K562 (cell line): ENCODE measurements at regions not wholly inside any gene's neighbourhood (a gene's known extent, or its start where the extent isn't known, plus 50 kb on each side); places are given as distances from the start of the nearest gene placed in this dataset.
A peak's percentile ranks its signal among the peaks of the same experiment; 100 is the strongest.

Experiments used
- ATAC-seq: fragments of 200-7000 bp; cut with Tn5 transposase; 3 replicates; pipeline ENCODE4 v1.9.1; 2020; ENCODE audit warnings: moderate library complexity
- BruUV-seq: library from RNA; stranded (reverse); fragments of 400-500 nt; replicated peaks from 2 replicates; lab custom pipeline; 2021; lab: Mats Ljungman, UMichigan
- CTCF ChIA-PET: fragments of 300-600 bp; formaldehyde crosslinking; extraction: SDS; loops from one replicate; lab custom pipeline; 2021; ENCODE audit warnings: low intra/inter-chr PET ratio; lab: Yijun Ruan, JAX
- POLR2A ChIA-PET: fragments of 300-600, 350-650 bp; sonication (Branson Sonifier 250); formaldehyde crosslinking; extraction: SDS; loops from one replicate; lab custom pipeline; 2021; ENCODE audit warnings: antibody characterized with exemption, inconsistent platforms; lab: Yijun Ruan, JAX
- DNase-seq, 4 experiments: peaks; one replicate each; pipeline versions ENCODE4 v3.0.0 to v3.0.0-alpha.2; 2011 to 2018; ENCODE audit warnings: low spot score in 3 of 4, mixed read lengths in 3 of 4; ENCODE audit errors: extremely low read depth in 1 of 4
- FAIRE-seq: peaks from 2 replicates; lab custom pipeline; 2011; peaks lifted over from hg19 to GRCh38; lab: Jason Lieb, UNC
- H2AFZ ChIP-seq: 2 replicates; pipeline ENCODE4 v1.6.0; 2011; ENCODE audit warnings: low read depth, low read length, control low read depth, inconsistent platforms
- H3K27ac ChIP-seq: fragments of 200-600 bp; 3 replicates; pipeline ENCODE4 v1.8.0; 2011; ENCODE audit warnings: low read depth, mild to moderate bottlenecking, control low read depth, inconsistent platforms, low read length, moderate library complexity, mixed read lengths; ENCODE audit errors: extremely low read depth
- H3K27me3 ChIP-seq, 2 experiments: fragments of 300-600 bp in 1 of 2; 2 replicates in 1 of 2; 3 replicates in 1 of 2; pipeline versions ENCODE4 v1.6.0 to v1.8.0; 2011; ENCODE audit warnings: inconsistent platforms in 2 of 2, low read length in 2 of 2, mild to moderate bottlenecking in 1 of 2, mixed read lengths in 1 of 2, moderate library complexity in 1 of 2; ENCODE audit not compliant: control insufficient read depth in 2 of 2, insufficient read depth in 2 of 2
- H3K36me3 ChIP-seq: fragments of 300-600 bp; 3 replicates; pipeline ENCODE4 v1.8.0; 2011; ENCODE audit warnings: mild to moderate bottlenecking, low read length, inconsistent platforms; ENCODE audit not compliant: control insufficient read depth, insufficient read depth
- H3K4me1 ChIP-seq, 2 experiments: fragments of 200-600 bp in 1 of 2; replicated peaks in 1 of 2; 2 replicates in 1 of 2; 3 replicates in 1 of 2; pipeline versions ENCODE4 v1.5.1 to v1.8.0; 2011; ENCODE audit warnings: inconsistent platforms in 2 of 2, low read length in 2 of 2, mild to moderate bottlenecking in 1 of 2, mixed read lengths in 1 of 2, moderate library complexity in 1 of 2; ENCODE audit not compliant: control insufficient read depth in 2 of 2, insufficient read depth in 2 of 2
- H3K4me2 ChIP-seq: 2 replicates; pipeline ENCODE4 v1.6.1; 2011; ENCODE audit warnings: low read length, control low read depth, inconsistent platforms, mixed read lengths; ENCODE audit not compliant: insufficient read depth
- H3K4me3 ChIP-seq: fragments of 200-600 bp; sonication (generic), shearing (Covaris generic); 2 replicates; pipeline ENCODE4 v1.5.1; 2016; ENCODE audit warnings: control low read depth, inconsistent platforms
- H3K79me2 ChIP-seq: fragments of 200-600 bp; 3 replicates; pipeline ENCODE4 v1.8.0; 2011; ENCODE audit warnings: low read length, inconsistent platforms; ENCODE audit not compliant: control insufficient read depth, insufficient read depth
- H3K9ac ChIP-seq, 2 experiments: 2 replicates each; pipeline versions ENCODE4 v1.6.0 to v1.6.1; 2011; ENCODE audit warnings: low read depth in 2 of 2, low read length in 2 of 2, control low read depth in 1 of 2, inconsistent platforms in 1 of 2, mild to moderate bottlenecking in 1 of 2, mixed read lengths in 1 of 2; ENCODE audit not compliant: insufficient read depth in 1 of 2
- H3K9me1 ChIP-seq: one replicate; pipeline ENCODE4 v1.6.0; 2011; ENCODE audit warnings: inconsistent platforms, mild to moderate bottlenecking, low read length, moderate library complexity; ENCODE audit not compliant: control insufficient read depth, insufficient read depth
- H3K9me3 ChIP-seq: replicated peaks from 2 replicates; pipeline ENCODE4 v1.5.1; 2011; ENCODE audit warnings: low read depth, low read length, inconsistent platforms; ENCODE audit not compliant: control insufficient read depth, insufficient read depth
- H4K20me1 ChIP-seq: replicated peaks from 2 replicates; pipeline ENCODE4 v1.6.1; 2011; ENCODE audit warnings: low read length, inconsistent platforms, mixed read lengths; ENCODE audit not compliant: control insufficient read depth, insufficient read depth
- CC2D1A ChIP-seq: fragments of 450-650 bp; IDR thresholded peaks from 2 replicates; pipeline ENCODE4 v1.6.1; 2017; ENCODE audit warnings: mild to moderate bottlenecking
- EP300 ChIP-seq: IDR thresholded peaks from 2 replicates; pipeline ENCODE4 v1.6.1; 2012; ENCODE audit warnings: low read length, improper control_type of control experiment
- FOXM1 ChIP-seq, 2 experiments: fragments of 450-650 bp in 1 of 2; sonication (generic) in 1 of 2; formaldehyde crosslinking in 1 of 2; IDR thresholded peaks; 2 replicates each; pipeline versions ENCODE4 v1.6.1 to v1.9.0; 2017 to 2022; ENCODE audit warnings: low read depth in 2 of 2, mild to moderate bottlenecking in 2 of 2, missing genetic modification reagents in 1 of 2, moderate library complexity in 1 of 2
- GABPA ChIP-seq: fragments of 200-800 bp; sonication (Bioruptor generic); conservative IDR thresholded peaks from 2 replicates; pipeline ENCODE4 v1.6.1; 2016; ENCODE audit warnings: low read depth, missing genetic modification characterization, missing compliant biosample characterization
- KLF16 ChIP-seq: IDR thresholded peaks from 2 replicates; pipeline ENCODE4 v1.6.1; 2016; ENCODE audit warnings: antibody characterized with exemption
- KLF6 ChIP-seq: fragments of 250-450 bp; sonication (Bioruptor Pico); IDR thresholded peaks from 2 replicates; pipeline ENCODE4 v1.4.0; 2020; ENCODE audit warnings: mild to moderate bottlenecking, moderate library complexity, borderline replicate concordance
- MED1 ChIP-seq: sonication (generic); formaldehyde crosslinking; IDR thresholded peaks from 2 replicates; pipeline ENCODE4 v1.8.1; 2023; ENCODE audit warnings: missing genetic modification reagents, borderline replicate concordance
- MTA1 ChIP-seq: fragments of 450-650 bp; IDR thresholded peaks from 2 replicates; pipeline ENCODE4 v1.6.1; 2017; ENCODE audit warnings: borderline replicate concordance
- RAD51 ChIP-seq: fragments of 450-650 bp; IDR thresholded peaks from 2 replicates; pipeline ENCODE4 v1.7.1; 2016; ENCODE audit warnings: low read depth, mild to moderate bottlenecking, borderline replicate concordance
- RBFOX2 ChIP-seq: fragments of 200-400 bp; formaldehyde crosslinking; IDR thresholded peaks from 2 replicates; pipeline ENCODE4 v1.6.1; 2017; ENCODE audit warnings: low read depth, mild to moderate bottlenecking, low read length, moderate library complexity
- ZNF184 ChIP-seq: sonication (generic); formaldehyde crosslinking; IDR thresholded peaks from 2 replicates; pipeline ENCODE4 v1.5.0; 2020; ENCODE audit warnings: missing genetic modification reagents
- ZNF282 ChIP-seq: sonication (generic); formaldehyde crosslinking; IDR thresholded peaks from 2 replicates; pipeline ENCODE4 v1.8.1; 2023; ENCODE audit warnings: missing genetic modification reagents
- WGBS: fragments of 100-300 bp; shearing (Covaris generic); methylation state at CpG from one replicate; pipeline ENCODE4 v1.1.6; 2016; ENCODE audit warnings: low coverage, mixed read lengths; ENCODE audit not compliant: insufficient coverage; ENCODE audit errors: missing lambda C conversion rate; 5-methylcytosine and 5-hydroxymethylcytosine counted together
- in situ Hi-C: fragments of 300-500 bp; cut with MboI; formaldehyde crosslinking; loops from 4 replicates; pipeline ENCODE4 v1.15.0; 2018; ENCODE audit warnings: inconsistent platforms, mixed read lengths
- intact Hi-C: fragments of 100-400 bp; cut with micrococcal nuclease; formaldehyde crosslinking; loops from 2 replicates; pipeline ENCODE4 v1.14.2; 2022
- TF ChIP-seq, protein P1 (sequence below): sonication (generic); formaldehyde crosslinking; IDR thresholded peaks from 2 replicates; pipeline ENCODE4 v1.8.1; 2023; ENCODE audit warnings: mild to moderate bottlenecking, missing genetic modification reagents

DNA sequence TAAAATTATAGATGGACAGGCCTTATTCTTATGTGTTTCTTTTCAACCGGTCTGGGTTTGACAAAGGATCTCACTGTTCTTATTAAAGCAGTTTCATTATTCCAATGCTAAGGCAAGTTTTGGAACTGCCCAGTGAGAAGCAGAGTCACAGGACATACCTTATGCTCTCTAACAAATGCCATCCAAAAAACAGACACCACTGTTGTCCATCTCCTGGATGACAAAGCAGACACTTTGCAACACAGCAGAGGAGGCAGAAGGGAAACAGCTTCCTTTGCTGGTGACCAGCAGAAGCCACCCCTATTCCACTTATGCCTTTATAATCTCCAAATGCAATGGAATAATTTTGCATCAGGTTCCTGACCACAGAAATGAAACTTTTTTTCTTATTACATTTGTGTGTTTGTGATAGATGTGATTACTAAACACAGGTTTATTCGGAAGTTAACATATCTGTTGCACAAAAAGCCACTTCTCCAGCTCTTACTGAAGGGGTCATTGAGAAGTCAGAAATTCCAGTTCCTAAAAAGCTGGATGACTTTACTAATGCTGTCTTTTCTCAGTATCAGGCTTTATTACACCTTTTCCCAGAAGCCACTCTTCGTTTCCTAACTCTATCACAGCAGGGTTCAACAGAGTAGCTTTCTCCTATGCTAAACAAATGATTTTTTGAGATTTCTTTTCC, 115.6 kb downstream of the BTG1 start:
- Histone ChIP-seq H3K9ac (no peak overlapping the region), H3K27me3 (no peaks in the 10 kb centered on the region), H3K79me2 (no peaks in the 10 kb centered on the region), H3K27ac (no peak overlapping the region), H3K4me3 (no peak overlapping the region), H2AFZ (peak overlapping the region; percentile 11; the same call in 1 of the 2 replicates), H3K4me1 (peaks cover 3 to 7% of the 10 kb centered on the region in 2 experiments; a peak in 4 of 5 replicates), H3K9me3 (no peaks in the 10 kb centered on the region), H3K4me2 (no peak overlapping the region), H3K9me1 (no peaks in the 10 kb centered on the region), H4K20me1 (no peaks in the 10 kb centered on the region), H3K36me3 (no peaks in the 10 kb centered on the region)
- BruUV-seq, result no TSS peak
- FAIRE-seq (no peak), DNase-seq (no peak), ATAC-seq (no peak)
- TF ChIP-seq MTA1 (no peak), CC2D1A (no peak), EP300 (no peak), ZNF184 (CRISPR knock-in tag) (no peak), RAD51 (no peak), KLF16 (no peak), KLF6 (CRISPR knock-in tag) (no peak), RBFOX2 (no peak), GABPA (tag) (no peak), MED1 (CRISPR knock-in tag) (no peak), FOXM1 (IDR thresholded peaks at IDR 0.05; ENCODE audit: low read depth) (no peak), FOXM1 (CRISPR knock-in tag; IDR thresholded peaks at IDR 0.05; ENCODE audit: low read depth) (no peak), ZNF282 (no peak)
- TF ChIP-seq, protein P1, sequence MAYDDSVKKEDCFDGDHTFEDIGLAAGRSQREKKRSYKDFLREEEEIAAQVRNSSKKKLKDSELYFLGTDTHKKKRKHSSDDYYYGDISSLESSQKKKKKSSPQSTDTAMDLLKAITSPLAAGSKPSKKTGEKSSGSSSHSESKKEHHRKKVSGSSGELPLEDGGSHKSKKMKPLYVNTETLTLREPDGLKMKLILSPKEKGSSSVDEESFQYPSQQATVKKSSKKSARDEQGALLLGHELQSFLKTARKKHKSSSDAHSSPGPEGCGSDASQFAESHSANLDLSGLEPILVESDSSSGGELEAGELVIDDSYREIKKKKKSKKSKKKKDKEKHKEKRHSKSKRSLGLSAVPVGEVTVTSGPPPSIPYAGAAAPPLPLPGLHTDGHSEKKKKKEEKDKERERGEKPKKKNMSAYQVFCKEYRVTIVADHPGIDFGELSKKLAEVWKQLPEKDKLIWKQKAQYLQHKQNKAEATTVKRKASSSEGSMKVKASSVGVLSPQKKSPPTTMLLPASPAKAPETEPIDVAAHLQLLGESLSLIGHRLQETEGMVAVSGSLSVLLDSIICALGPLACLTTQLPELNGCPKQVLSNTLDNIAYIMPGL (CRISPR knock-in tag), result no peak
- intact Hi-C loops, result no loop called here
- ChIA-PET POLR2A (interaction anchor here (0.6 to 1.4 kb wide), 9 partner anchors 9 to 310 kb away, joined by 3 to 8 read pairs (median 3); no protein-coding TSS in a partner anchor), CTCF (no interaction called here)
- in situ Hi-C loops, result no loop called here
- 64% methylated on average over 3 of the region's 3 CpGs for WGBS
